SJSA1 (cell line): ENCODE measurements at regions not wholly inside any gene's neighbourhood (a gene's known extent, or its start where the extent isn't known, plus 50 kb on each side); places are given as distances from the start of the nearest gene placed in this dataset.

Experiments
- DNase-seq, 2 experiments: peaks; one replicate each; pipeline ENCODE4 v3.0.0-alpha.2; 2015 to 2020; ENCODE audit warnings: low spot score in 2 of 2, low read depth in 1 of 2
- H3K27ac ChIP-seq: fragments of 250-450 bp; sonication (Bioruptor Pico); 2 replicates; pipeline ENCODE4 v1.5.1; 2020; ENCODE audit warnings: mild to moderate bottlenecking, moderate library complexity
- H3K27me3 ChIP-seq: fragments of 250-450 bp; sonication (Bioruptor Pico); replicated peaks from 2 replicates; pipeline ENCODE4 v1.5.1; 2020; ENCODE audit warnings: mild to moderate bottlenecking, moderate library complexity
- H3K36me3 ChIP-seq: fragments of 250-450 bp; sonication (Bioruptor Pico); 2 replicates; pipeline ENCODE4 v1.5.1; 2020; ENCODE audit warnings: mild to moderate bottlenecking
- H3K4me1 ChIP-seq: fragments of 250-450 bp; sonication (Bioruptor Pico); replicated peaks from 2 replicates; pipeline ENCODE4 v1.6.1; 2021; ENCODE audit warnings: mild to moderate bottlenecking
- H3K4me3 ChIP-seq: fragments of 250-450 bp; sonication (Bioruptor Pico); 2 replicates; pipeline ENCODE4 v1.5.1; 2020; ENCODE audit warnings: mild to moderate bottlenecking
- H3K9me3 ChIP-seq: fragments of 250-450 bp; sonication (Bioruptor Pico); replicated peaks from 2 replicates; pipeline ENCODE4 v1.5.1; 2020; ENCODE audit warnings: mild to moderate bottlenecking

- Histone ChIP-seq H3K9me3 (no peaks in the 10 kb centered on the region), H3K36me3 (no peaks in the 10 kb centered on the region), H3K4me1 (no peaks in the 10 kb centered on the region), H3K27me3 (no peaks in the 10 kb centered on the region), H3K4me3 (no peak overlapping the region), H3K27ac (no peak overlapping the region)
- DNase-seq = no peak
Observed at GRCh38 chr7:79862447-79863210, 272.0 kb upstream of the GNAI1 start.

- no peaks in the 10 kb centered on the region for H3K27me3 ChIP-seq
Observed at GRCh38 chr7:79855172-79855571, 279.5 kb upstream of the GNAI1 start.

GRCh38 chr7:79854621-79855020 is 280.0 kb upstream of the GNAI1 start:
- DNase-seq = no peak
- H3K27me3 ChIP-seq = no peaks in the 10 kb centered on the region
- H3K27ac ChIP-seq = no peak overlapping the region

More at GRCh38 chr7:79855172-79855571, 279.5 kb upstream of the GNAI1 start:
- no peaks in the 10 kb centered on the region for H3K4me1 ChIP-seq
- no peak for DNase-seq
- H3K4me3 ChIP-seq = no peak overlapping the region
- H3K9me3 ChIP-seq = no peaks in the 10 kb centered on the region
- no peak overlapping the region for H3K27ac ChIP-seq
- no peaks in the 10 kb centered on the region for H3K36me3 ChIP-seq

GRCh38 chr7:79837915-79838314 is 296.7 kb upstream of the GNAI1 start:
- no peak overlapping the region for H3K4me3 ChIP-seq
- no peaks in the 10 kb centered on the region for H3K4me1 ChIP-seq
- no peaks in the 10 kb centered on the region for H3K9me3 ChIP-seq
- H3K27ac ChIP-seq = no peak overlapping the region
- H3K27me3 ChIP-seq = peaks cover 7% of the 10 kb centered on the region
- H3K36me3 ChIP-seq = no peaks in the 10 kb centered on the region
- no peak for DNase-seq

More at GRCh38 chr7:79854621-79855020, 280.0 kb upstream of the GNAI1 start:
- Histone ChIP-seq H3K9me3 (no peaks in the 10 kb centered on the region), H3K36me3 (no peaks in the 10 kb centered on the region), H3K4me3 (no peak overlapping the region), H3K4me1 (no peaks in the 10 kb centered on the region)

- H3K4me3 ChIP-seq = no peak overlapping the region
- H3K36me3 ChIP-seq = no peaks in the 10 kb centered on the region
- DNase-seq = no peak
- no peaks in the 10 kb centered on the region for H3K9me3 ChIP-seq
- no peaks in the 10 kb centered on the region for H3K4me1 ChIP-seq
- no peak overlapping the region for H3K27ac ChIP-seq
- H3K27me3 ChIP-seq = no peaks in the 10 kb centered on the region
Observed at GRCh38 chr7:79833616-79834015, 301.0 kb upstream of the GNAI1 start.

GRCh38 chr7:79828866-79829265 is 305.8 kb upstream of the GNAI1 start:
- Histone ChIP-seq H3K27ac (no peak overlapping the region), H3K36me3 (no peaks in the 10 kb centered on the region), H3K27me3 (no peaks in the 10 kb centered on the region), H3K9me3 (no peaks in the 10 kb centered on the region), H3K4me1 (no peaks in the 10 kb centered on the region), H3K4me3 (no peak overlapping the region)
- DNase-seq = no peak

- H3K4me3 ChIP-seq = no peak overlapping the region
- DNase-seq = no peak
- H3K27ac ChIP-seq = no peak overlapping the region
- no peaks in the 10 kb centered on the region for H3K9me3 ChIP-seq
- H3K27me3 ChIP-seq = no peaks in the 10 kb centered on the region
- H3K4me1 ChIP-seq = no peaks in the 10 kb centered on the region
- no peaks in the 10 kb centered on the region for H3K36me3 ChIP-seq
Observed at GRCh38 chr7:79823246-79823951, 311.2 kb upstream of the GNAI1 start.

GRCh38 chr7:79822620-79823240 is 311.9 kb upstream of the GNAI1 start:
- Histone ChIP-seq H3K27me3 (no peaks in the 10 kb centered on the region), H3K4me3 (no peak overlapping the region), H3K4me1 (no peaks in the 10 kb centered on the region), H3K36me3 (no peaks in the 10 kb centered on the region), H3K27ac (no peak overlapping the region), H3K9me3 (no peaks in the 10 kb centered on the region)
- no peak for DNase-seq

GRCh38 chr7:79820387-79820786 is 314.2 kb upstream of the GNAI1 start:
- Histone ChIP-seq H3K27ac (no peak overlapping the region), H3K4me3 (no peak overlapping the region)
- DNase-seq = no peak

GRCh38 chr7:79810916-79811315 is 323.7 kb upstream of the GNAI1 start:
- no peak overlapping the region for H3K4me3 ChIP-seq
- no peaks in the 10 kb centered on the region for H3K36me3 ChIP-seq
- H3K27me3 ChIP-seq = no peaks in the 10 kb centered on the region
- no peaks in the 10 kb centered on the region for H3K4me1 ChIP-seq
- no peaks in the 10 kb centered on the region for H3K9me3 ChIP-seq
- H3K27ac ChIP-seq = no peak overlapping the region
- DNase-seq = no peak

More at GRCh38 chr7:79820387-79820786, 314.2 kb upstream of the GNAI1 start:
- Histone ChIP-seq H3K27me3 (no peaks in the 10 kb centered on the region), H3K9me3 (no peaks in the 10 kb centered on the region), H3K4me1 (no peaks in the 10 kb centered on the region), H3K36me3 (no peaks in the 10 kb centered on the region)

GRCh38 chr7:79806161-79806734 is 328.4 kb upstream of the GNAI1 start:
- DNase-seq = no peak

GRCh38 chr7:79790656-79791262 is 337.3 kb upstream of the MAGI2 start:
- H3K9me3 ChIP-seq = no peaks in the 10 kb centered on the region
- H3K4me3 ChIP-seq = no peak overlapping the region
- H3K36me3 ChIP-seq = no peaks in the 10 kb centered on the region
- DNase-seq = no peak
- H3K27ac ChIP-seq = no peak overlapping the region
- H3K27me3 ChIP-seq = no peaks in the 10 kb centered on the region
- H3K4me1 ChIP-seq = no peaks in the 10 kb centered on the region

More at GRCh38 chr7:79806161-79806734, 328.4 kb upstream of the GNAI1 start:
- Histone ChIP-seq H3K27ac (no peak overlapping the region), H3K36me3 (no peaks in the 10 kb centered on the region), H3K4me3 (no peak overlapping the region), H3K27me3 (no peaks in the 10 kb centered on the region; the same call in 1 of the 2 replicates), H3K4me1 (no peaks in the 10 kb centered on the region), H3K9me3 (no peaks in the 10 kb centered on the region)

GRCh38 chr7:79789584-79790345 is 336.3 kb upstream of the MAGI2 start:
- Histone ChIP-seq H3K9me3 (no peaks in the 10 kb centered on the region), H3K27me3 (no peaks in the 10 kb centered on the region)

More at GRCh38 chr7:79789584-79790345, 336.3 kb upstream of the MAGI2 start:
- Histone ChIP-seq H3K4me1 (no peaks in the 10 kb centered on the region), H3K27ac (no peak overlapping the region), H3K36me3 (no peaks in the 10 kb centered on the region), H3K4me3 (no peak overlapping the region)
- no peak for DNase-seq
